ENCODE measurements at regions not wholly inside any gene's neighbourhood (a gene's known extent, or its start where the extent isn't known, plus 50 kb on each side); places are given as distances from the start of the nearest gene placed in this dataset.
"Not testable (repeated sequence)": the region's sequence is repeated elsewhere in the genome, so short reads cannot be mapped to it uniquely, and the experiment has no call there.

GRCh38 chr11:101718402-101718801 is 134.6 kb upstream of the TRPC6 start:
- Histone ChIP-seq H3K27me3 (ENCODE audit: control insufficient read depth, insufficient read depth, low read length) (no peaks in the 10 kb centered on the region), H3K27ac (ENCODE audit: low read length) (no peak overlapping the region), H3K4me3 (ENCODE audit: low read length) (no peak overlapping the region), H3K9me3 (replicated peaks; ENCODE audit: control insufficient read depth, low read depth, low read length) (no peaks in the 10 kb centered on the region), H3K4me1 (ENCODE audit: control insufficient read depth, insufficient read depth, low read length) (no peaks in the 10 kb centered on the region), H3K36me3 (ENCODE audit: control insufficient read depth, insufficient read depth, low read length) (no peaks in the 10 kb centered on the region)
- no peak for DNase-seq
- no CpG with 5 or more reads among the region's 4 CpGs for WGBS (ENCODE audit: insufficient coverage)

DNA sequence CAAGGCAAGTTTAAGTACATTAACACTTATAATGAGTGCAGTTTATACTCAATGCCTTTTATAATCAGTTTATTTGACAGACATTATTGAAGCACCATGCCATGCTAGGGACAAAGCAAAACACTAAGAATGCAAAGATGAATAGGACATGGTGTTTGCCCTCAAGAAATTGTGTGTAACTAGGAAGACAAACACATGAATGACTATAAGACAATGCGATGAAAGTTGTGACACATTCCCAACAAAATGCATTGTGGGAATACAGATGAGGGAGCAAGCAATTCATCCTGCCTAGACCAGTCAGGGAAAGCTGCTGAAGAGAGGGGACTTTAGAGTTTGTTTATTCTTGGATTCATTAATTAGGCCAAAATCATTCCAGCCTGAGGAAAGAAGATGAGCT is 133.8 kb upstream of the TRPC6 start:
- 100% methylated on average over 1 of the region's 1 CpG for WGBS (ENCODE audit: insufficient coverage)
- Histone ChIP-seq H3K36me3 (ENCODE audit: control insufficient read depth, insufficient read depth, low read length) (no peaks in the 10 kb centered on the region), H3K4me3 (ENCODE audit: low read length) (no peak overlapping the region), H3K4me1 (ENCODE audit: control insufficient read depth, insufficient read depth, low read length) (no peaks in the 10 kb centered on the region), H3K9me3 (replicated peaks; ENCODE audit: control insufficient read depth, low read depth, low read length) (no peaks in the 10 kb centered on the region), H3K27ac (ENCODE audit: low read length) (no peak overlapping the region), H3K27me3 (ENCODE audit: control insufficient read depth, insufficient read depth, low read length) (no peaks in the 10 kb centered on the region)
- DNase-seq, result no peak

DNA sequence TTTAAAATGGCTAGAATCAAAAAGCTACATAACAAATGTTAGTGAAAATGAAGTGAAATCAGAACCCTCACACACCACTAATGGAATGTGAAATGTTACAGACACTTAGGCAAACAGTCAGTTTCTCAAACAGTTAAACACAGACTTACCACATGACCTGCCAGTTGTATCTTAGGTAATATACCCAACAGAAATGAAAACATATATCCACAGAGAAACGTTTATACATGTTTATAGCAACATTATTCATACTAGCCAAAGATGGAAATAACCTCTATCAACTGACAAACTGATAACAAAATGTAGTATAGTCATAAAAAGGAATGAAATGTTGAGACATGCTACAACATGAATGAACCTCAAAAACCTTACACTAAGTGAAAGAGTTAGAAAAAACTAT is 131.5 kb upstream of the TRPC6 start:
- H3K4me1 ChIP-seq (ENCODE audit: control insufficient read depth, insufficient read depth, low read length), result no peaks in the 10 kb centered on the region
- WGBS (ENCODE audit: insufficient coverage), result no CpG with 5 or more reads among the region's 1 CpG

GRCh38 chr11:101707477-101707876 is 123.7 kb upstream of the TRPC6 start:
- Histone ChIP-seq H3K4me1 (ENCODE audit: control insufficient read depth, insufficient read depth, low read length) (peaks cover 10% of the 10 kb centered on the region), H3K36me3 (ENCODE audit: control insufficient read depth, insufficient read depth, low read length) (no peaks in the 10 kb centered on the region), H3K27me3 (ENCODE audit: control insufficient read depth, insufficient read depth, low read length) (no peaks in the 10 kb centered on the region), H3K4me3 (ENCODE audit: low read length) (no peak overlapping the region), H3K27ac (ENCODE audit: low read length) (no peak overlapping the region), H3K9me3 (replicated peaks; ENCODE audit: control insufficient read depth, low read depth, low read length) (no peaks in the 10 kb centered on the region)
- DNase-seq, result no peak
- 72% methylated on average over 2 of the region's 2 CpGs for WGBS (ENCODE audit: insufficient coverage)

More for the DNA sequence above, 131.5 kb upstream of the TRPC6 start:
- H3K9me3 ChIP-seq (replicated peaks; ENCODE audit: control insufficient read depth, low read depth, low read length), result no peaks in the 10 kb centered on the region
- DNase-seq, result no peak
- H3K36me3 ChIP-seq (ENCODE audit: control insufficient read depth, insufficient read depth, low read length), result no peaks in the 10 kb centered on the region
- H3K4me3 ChIP-seq (ENCODE audit: low read length), result no peak overlapping the region
- no peaks in the 10 kb centered on the region for H3K27me3 ChIP-seq (ENCODE audit: control insufficient read depth, insufficient read depth, low read length)
- H3K27ac ChIP-seq (ENCODE audit: low read length), result no peak overlapping the region

DNA sequence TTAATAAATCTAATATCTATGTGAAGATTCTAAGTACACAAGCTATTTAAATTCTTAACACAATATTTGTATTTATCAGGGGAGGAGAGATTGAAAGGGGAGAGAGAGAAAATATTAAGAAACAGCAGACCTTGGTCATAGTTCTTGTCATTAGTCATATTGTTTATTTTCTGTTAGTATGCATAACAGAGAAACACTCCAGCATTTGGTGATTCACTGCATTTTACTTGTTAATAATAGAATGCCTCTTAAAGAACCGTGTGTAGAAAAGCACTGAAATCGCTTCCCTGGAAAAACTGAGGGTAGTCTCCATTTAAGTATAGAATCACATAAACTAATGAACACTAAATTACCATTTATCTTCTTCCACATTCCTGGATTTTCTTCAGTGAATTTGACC is 122.7 kb upstream of the TRPC6 start:
- DNase-seq, result no peak
- WGBS (ENCODE audit: insufficient coverage), result no CpG with 5 or more reads among the region's 2 CpGs

GRCh38 chr11:101705972-101706371 is 122.2 kb upstream of the TRPC6 start:
- Histone ChIP-seq H3K9me3 (replicated peaks; ENCODE audit: control insufficient read depth, low read depth, low read length) (no peaks in the 10 kb centered on the region), H3K4me1 (ENCODE audit: control insufficient read depth, insufficient read depth, low read length) (peaks cover 10% of the 10 kb centered on the region), H3K27ac (ENCODE audit: low read length) (peak overlapping the region; percentile 15), H3K36me3 (ENCODE audit: control insufficient read depth, insufficient read depth, low read length) (no peaks in the 10 kb centered on the region), H3K27me3 (ENCODE audit: control insufficient read depth, insufficient read depth, low read length) (no peaks in the 10 kb centered on the region), H3K4me3 (ENCODE audit: low read length) (no peak overlapping the region)
- DNase-seq, result peak; percentile 44
- WGBS (ENCODE audit: insufficient coverage), result 43% methylated on average over 1 of the region's 1 CpG

More for the DNA sequence above, 122.7 kb upstream of the TRPC6 start:
- no peaks in the 10 kb centered on the region for H3K36me3 ChIP-seq (ENCODE audit: control insufficient read depth, insufficient read depth, low read length)
- H3K4me3 ChIP-seq (ENCODE audit: low read length), result no peak overlapping the region
- H3K9me3 ChIP-seq (replicated peaks; ENCODE audit: control insufficient read depth, low read depth, low read length), result no peaks in the 10 kb centered on the region
- H3K27me3 ChIP-seq (ENCODE audit: control insufficient read depth, insufficient read depth, low read length), result no peaks in the 10 kb centered on the region
- H3K4me1 ChIP-seq (ENCODE audit: control insufficient read depth, insufficient read depth, low read length), result peaks cover 10% of the 10 kb centered on the region
- H3K27ac ChIP-seq (ENCODE audit: low read length), result no peak overlapping the region

DNA sequence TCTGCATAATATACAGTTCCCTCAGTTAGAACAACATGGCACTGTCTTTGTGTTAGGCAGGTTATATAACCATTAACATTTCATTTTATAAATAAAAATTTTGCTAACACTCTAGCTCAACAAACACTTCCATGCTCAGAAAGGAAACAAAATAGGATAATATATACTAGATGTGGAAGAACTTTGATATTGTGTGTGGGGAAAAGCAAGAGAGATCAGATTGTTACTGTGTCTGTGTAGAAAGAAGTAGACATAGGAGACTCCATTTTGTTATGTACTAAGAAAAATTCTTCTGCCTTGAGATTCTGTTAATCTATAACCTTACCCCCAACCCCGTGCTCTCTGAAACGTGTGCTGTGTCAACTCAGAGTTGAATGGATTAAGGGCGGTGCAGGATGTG is 111.1 kb upstream of the TRPC6 start:
- H3K4me1 ChIP-seq (ENCODE audit: control insufficient read depth, insufficient read depth, low read length); DNase-seq; H3K4me3 ChIP-seq (ENCODE audit: low read length); H3K9me3 ChIP-seq (replicated peaks; ENCODE audit: control insufficient read depth, low read depth, low read length); H3K27ac ChIP-seq (ENCODE audit: low read length); H3K36me3 ChIP-seq (ENCODE audit: control insufficient read depth, insufficient read depth, low read length); H3K27me3 ChIP-seq (ENCODE audit: control insufficient read depth, insufficient read depth, low read length): not testable (repeated sequence)
- no CpG with 5 or more reads among the region's 3 CpGs for WGBS (ENCODE audit: insufficient coverage)

DNA sequence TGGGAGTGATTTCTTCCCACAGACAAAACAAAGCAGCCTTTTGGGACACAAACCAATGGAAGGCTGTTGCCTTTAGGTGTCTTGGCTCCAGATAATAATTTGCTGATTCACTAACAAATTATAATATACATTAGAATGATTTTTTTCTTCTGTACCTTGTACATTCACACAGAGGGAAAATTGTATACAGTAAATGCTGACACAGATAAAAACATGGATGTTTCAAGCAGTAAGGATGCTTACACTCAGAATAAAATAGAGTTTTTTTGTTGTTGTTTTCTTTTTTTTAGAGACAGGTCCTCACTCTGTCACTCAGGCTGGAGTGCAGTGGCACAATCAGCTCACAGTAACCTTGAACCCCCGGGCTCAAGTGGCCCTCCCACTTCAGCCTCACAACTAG is 109.2 kb upstream of the TRPC6 start:
- Histone ChIP-seq H3K36me3 (ENCODE audit: control insufficient read depth, insufficient read depth, low read length) (no peaks in the 10 kb centered on the region), H3K4me1 (ENCODE audit: control insufficient read depth, insufficient read depth, low read length) (no peaks in the 10 kb centered on the region), H3K9me3 (replicated peaks; ENCODE audit: control insufficient read depth, low read depth, low read length) (peaks cover 5% of the 10 kb centered on the region), H3K27ac (ENCODE audit: low read length) (no peak overlapping the region), H3K4me3 (ENCODE audit: low read length) (no peak overlapping the region), H3K27me3 (ENCODE audit: control insufficient read depth, insufficient read depth, low read length) (no peaks in the 10 kb centered on the region)
- WGBS (ENCODE audit: insufficient coverage), result no CpG with 5 or more reads among the region's 1 CpG
- no peak for DNase-seq

GRCh38 chr11:101686514-101686913 is 102.7 kb upstream of the TRPC6 start:
- DNase-seq, result peak; percentile 9

DNA sequence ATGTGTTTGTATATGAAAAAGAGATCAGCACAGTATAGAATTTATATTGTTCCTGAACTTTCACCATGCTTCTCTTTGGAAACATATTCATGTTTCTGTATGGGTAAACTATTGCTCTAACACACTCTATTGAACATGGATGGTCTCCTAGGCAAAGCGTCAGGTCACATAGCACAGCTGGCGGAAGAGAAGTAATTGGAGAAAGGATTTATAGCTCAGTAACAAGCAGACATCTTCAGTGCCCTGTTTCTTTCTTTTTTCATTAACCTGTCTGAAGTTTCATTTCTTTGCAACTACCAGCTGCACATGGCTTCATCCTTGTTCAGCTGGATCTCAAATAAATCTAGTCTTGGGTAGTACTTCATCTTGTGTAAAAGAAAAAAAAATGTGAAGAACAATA is 84.4 kb upstream of the TRPC6 start:
- H3K27ac ChIP-seq (ENCODE audit: low read length), result no peak overlapping the region
- H3K36me3 ChIP-seq (ENCODE audit: control insufficient read depth, insufficient read depth, low read length), result no peaks in the 10 kb centered on the region

More at GRCh38 chr11:101686514-101686913, 102.7 kb upstream of the TRPC6 start:
- H3K4me1 ChIP-seq (ENCODE audit: control insufficient read depth, insufficient read depth, low read length), result no peaks in the 10 kb centered on the region
- peaks cover 2% of the 10 kb centered on the region for H3K9me3 ChIP-seq (replicated peaks; ENCODE audit: control insufficient read depth, low read depth, low read length)
- H3K36me3 ChIP-seq (ENCODE audit: control insufficient read depth, insufficient read depth, low read length), result no peaks in the 10 kb centered on the region
- H3K27ac ChIP-seq (ENCODE audit: low read length), result no peak overlapping the region
- H3K27me3 ChIP-seq (ENCODE audit: control insufficient read depth, insufficient read depth, low read length), result no peaks in the 10 kb centered on the region
- no peak overlapping the region for H3K4me3 ChIP-seq (ENCODE audit: low read length)
- no CpG with 5 or more reads among the region's 2 CpGs for WGBS (ENCODE audit: insufficient coverage)

DNA sequence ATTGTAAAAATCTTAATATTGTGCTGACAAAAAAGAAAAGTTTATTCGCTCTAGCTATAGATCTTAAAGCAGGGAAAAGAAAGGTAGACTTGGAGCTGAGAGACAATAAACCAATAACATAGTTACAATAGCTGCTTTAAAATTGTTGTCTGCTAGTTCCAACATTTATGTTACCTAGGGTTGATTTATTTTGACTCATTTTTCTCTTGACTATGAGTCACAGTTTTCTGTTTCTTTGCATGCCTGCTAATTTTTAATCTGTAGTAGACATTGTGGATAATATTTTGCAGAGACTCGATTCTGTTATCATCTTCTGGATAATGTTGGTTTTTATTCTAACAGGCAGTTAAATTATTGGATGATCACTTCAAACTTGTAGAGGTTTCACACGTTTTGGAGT is 83.1 kb upstream of the TRPC6 start:
- no peak overlapping the region for H3K27ac ChIP-seq (ENCODE audit: low read length)
- H3K36me3 ChIP-seq (ENCODE audit: control insufficient read depth, insufficient read depth, low read length), result no peaks in the 10 kb centered on the region
- WGBS (ENCODE audit: insufficient coverage), result 20% methylated on average over 1 of the region's 3 CpGs
- no peaks in the 10 kb centered on the region for H3K9me3 ChIP-seq (replicated peaks; ENCODE audit: control insufficient read depth, low read depth, low read length)
- no peaks in the 10 kb centered on the region for H3K4me1 ChIP-seq (ENCODE audit: control insufficient read depth, insufficient read depth, low read length)
- DNase-seq, result no peak
- no peak overlapping the region for H3K4me3 ChIP-seq (ENCODE audit: low read length)
- no peaks in the 10 kb centered on the region for H3K27me3 ChIP-seq (ENCODE audit: control insufficient read depth, insufficient read depth, low read length)

More for the DNA sequence above, 84.4 kb upstream of the TRPC6 start:
- no peaks in the 10 kb centered on the region for H3K9me3 ChIP-seq (replicated peaks; ENCODE audit: control insufficient read depth, low read depth, low read length)
- H3K4me3 ChIP-seq (ENCODE audit: low read length), result no peak overlapping the region
- no peaks in the 10 kb centered on the region for H3K27me3 ChIP-seq (ENCODE audit: control insufficient read depth, insufficient read depth, low read length)
- no CpG with 5 or more reads among the region's 2 CpGs for WGBS (ENCODE audit: insufficient coverage)
- no peaks in the 10 kb centered on the region for H3K4me1 ChIP-seq (ENCODE audit: control insufficient read depth, insufficient read depth, low read length)
- DNase-seq, result peak; percentile 6

Data from muscle of leg (tissue), 3 donors.